Ascending aorta (tissue), 2 donors: ENCODE measurements at regions not wholly inside any gene's neighbourhood (a gene's known extent, or its start where the extent isn't known, plus 50 kb on each side); places are given as distances from the start of the nearest gene placed in this dataset.
"Not testable (repeated sequence)": the region's sequence is repeated elsewhere in the genome, so short reads cannot be mapped to it uniquely, and the experiment has no call there.

Experiments used
- DNase-seq, 2 donors: peaks; one replicate each; pipeline ENCODE4 v3.0.0-alpha.2; 2019; ENCODE audit warnings: low spot score in 2 of 2
- H3K27ac ChIP-seq, 2 donors: fragments of 200-600 bp; sonication (generic); one replicate each; pipeline ENCODE4 v1.5.1; 2016 to 2017; ENCODE audit warnings: mild to moderate bottlenecking in 1 of 2
- H3K27me3 ChIP-seq: fragments of 200-600 bp; sonication (generic); one replicate; pipeline ENCODE4 v1.5.1; 2017
- H3K36me3 ChIP-seq, 2 donors: fragments of 200-600 bp; sonication (generic); one replicate each; pipeline ENCODE4 v1.5.1; 2016
- H3K4me1 ChIP-seq, 2 donors: fragments of 200-600 bp; sonication (generic); one replicate each; pipeline ENCODE4 v1.5.1; 2016 to 2017; ENCODE audit warnings: mild to moderate bottlenecking in 1 of 2
- H3K4me3 ChIP-seq, 2 donors: fragments of 200-600 bp; sonication (generic); one replicate each; pipeline ENCODE4 v1.5.1; 2016 to 2017; ENCODE audit warnings: mild to moderate bottlenecking in 1 of 2
- H3K9me3 ChIP-seq, 2 donors: fragments of 200-600 bp; sonication (generic); one replicate each; pipeline ENCODE4 v1.5.1; 2016
- intact Hi-C: fragments of 100-400 bp; cut with DNase I; formaldehyde crosslinking; loops from one replicate; pipeline ENCODE4 v1.15.1; 2023
- TF ChIP-seq, protein P1 (sequence below), 3 experiments: fragments of 200-600 bp in 2 of 3; fragments of 450-650 bp in 1 of 3; sonication (generic) in 2 of 3; IDR thresholded peaks; one replicate each; pipeline ENCODE4 v1.5.1; 2016 to 2019; ENCODE audit warnings: antibody characterized with exemption in 3 of 3, mild to moderate bottlenecking in 1 of 3, moderate library complexity in 1 of 3

DNA sequence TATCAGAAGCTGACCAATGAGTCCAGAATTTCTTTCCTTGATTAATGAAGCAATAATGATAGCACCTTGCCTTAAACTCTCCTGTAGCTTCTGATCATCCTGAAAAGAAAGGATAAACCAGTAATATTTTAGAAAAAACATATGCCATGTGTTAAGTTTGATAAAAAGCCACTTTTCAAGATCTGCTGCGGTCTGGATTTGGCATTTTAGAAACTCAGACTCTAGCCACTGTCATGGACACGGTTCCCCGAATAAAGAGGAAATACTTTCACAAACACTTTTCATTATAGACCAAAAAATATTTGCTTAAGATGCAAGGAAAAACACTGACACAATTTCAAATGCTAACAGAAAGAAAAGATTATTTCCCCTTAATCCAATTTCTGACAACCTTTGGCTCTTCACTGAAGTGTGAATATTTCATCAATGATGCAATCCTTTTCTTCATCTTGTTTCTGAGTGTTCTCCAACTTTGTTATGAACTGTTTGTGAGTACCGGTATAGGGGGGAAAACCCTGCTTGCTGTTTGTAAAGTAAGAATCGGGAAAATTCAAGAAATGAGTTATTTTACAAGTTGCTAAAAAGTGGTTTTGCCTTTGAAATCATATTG, 329.5 kb downstream of the CRPPA start:
- intact Hi-C loops: no loop called here
- Histone ChIP-seq H3K27ac (no peak overlapping the region), H3K36me3 (no peaks in the 10 kb centered on the region), H3K27me3 (no peaks in the 10 kb centered on the region), H3K9me3 (no peaks in the 10 kb centered on the region), H3K4me1 (peaks cover 0 to 9% of the 10 kb centered on the region in 2 donors), H3K4me3 (peak overlapping the region in 1 of 2 donors; percentile 14)
- TF ChIP-seq, protein P1, sequence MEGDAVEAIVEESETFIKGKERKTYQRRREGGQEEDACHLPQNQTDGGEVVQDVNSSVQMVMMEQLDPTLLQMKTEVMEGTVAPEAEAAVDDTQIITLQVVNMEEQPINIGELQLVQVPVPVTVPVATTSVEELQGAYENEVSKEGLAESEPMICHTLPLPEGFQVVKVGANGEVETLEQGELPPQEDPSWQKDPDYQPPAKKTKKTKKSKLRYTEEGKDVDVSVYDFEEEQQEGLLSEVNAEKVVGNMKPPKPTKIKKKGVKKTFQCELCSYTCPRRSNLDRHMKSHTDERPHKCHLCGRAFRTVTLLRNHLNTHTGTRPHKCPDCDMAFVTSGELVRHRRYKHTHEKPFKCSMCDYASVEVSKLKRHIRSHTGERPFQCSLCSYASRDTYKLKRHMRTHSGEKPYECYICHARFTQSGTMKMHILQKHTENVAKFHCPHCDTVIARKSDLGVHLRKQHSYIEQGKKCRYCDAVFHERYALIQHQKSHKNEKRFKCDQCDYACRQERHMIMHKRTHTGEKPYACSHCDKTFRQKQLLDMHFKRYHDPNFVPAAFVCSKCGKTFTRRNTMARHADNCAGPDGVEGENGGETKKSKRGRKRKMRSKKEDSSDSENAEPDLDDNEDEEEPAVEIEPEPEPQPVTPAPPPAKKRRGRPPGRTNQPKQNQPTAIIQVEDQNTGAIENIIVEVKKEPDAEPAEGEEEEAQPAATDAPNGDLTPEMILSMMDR (IDR thresholded peaks at IDR 0.05): no peak
- DNase-seq: no peak

DNA sequence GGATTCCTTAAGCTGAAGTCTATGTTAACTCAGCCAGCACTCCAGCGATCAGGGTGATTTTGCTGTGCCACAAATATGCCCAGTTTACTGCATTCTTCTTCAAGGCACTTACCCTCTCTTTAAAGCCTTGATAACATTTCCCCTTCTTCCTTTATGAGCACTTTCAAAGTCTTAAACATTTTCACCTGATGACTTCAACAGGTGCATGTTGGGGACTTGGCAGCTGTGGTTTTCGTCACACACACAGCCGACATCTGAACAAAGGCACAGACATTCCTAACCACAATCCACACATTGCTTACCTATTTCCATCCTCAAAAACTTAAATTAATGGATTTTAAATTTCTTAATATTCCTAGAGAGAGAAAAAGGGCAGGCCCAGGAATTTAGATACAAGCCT, 331.5 kb downstream of the CRPPA start:
- H3K27me3 ChIP-seq: no peaks in the 10 kb centered on the region
- no peaks in the 10 kb centered on the region for H3K36me3 ChIP-seq
- no peak overlapping the region for H3K27ac ChIP-seq
- intact Hi-C loops: no loop called here
- no peaks in the 10 kb centered on the region for H3K9me3 ChIP-seq
- DNase-seq: no peak
- H3K4me1 ChIP-seq: no peaks in the 10 kb centered on the region
- H3K4me3 ChIP-seq: no peak overlapping the region
- TF ChIP-seq, protein P1 (IDR thresholded peaks at IDR 0.05): no peak

DNA sequence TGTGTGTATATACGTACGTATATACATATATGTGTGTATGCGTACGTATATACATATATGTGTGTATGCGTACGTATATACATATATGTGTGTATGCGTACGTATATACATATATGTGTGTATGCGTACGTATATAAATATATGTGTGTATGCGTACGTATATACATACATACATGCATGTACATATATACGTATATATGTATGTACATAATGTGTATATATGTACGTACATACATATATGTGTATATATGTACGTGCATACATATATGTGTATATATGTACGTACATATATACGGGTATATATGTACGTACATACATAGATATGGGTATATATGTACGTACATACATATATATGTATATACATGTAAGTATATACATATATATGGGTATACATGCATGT, 332.1 kb downstream of the CRPPA start:
- Histone ChIP-seq H3K4me3 (no peak overlapping the region), H3K4me1 (no peaks in the 10 kb centered on the region), H3K36me3 (no peaks in the 10 kb centered on the region), H3K9me3 (no peaks in the 10 kb centered on the region), H3K27ac (no peak overlapping the region), H3K27me3 (no peaks in the 10 kb centered on the region)
- TF ChIP-seq, protein P1 (IDR thresholded peaks at IDR 0.05): no peak
- DNase-seq: no peak
- intact Hi-C loops: no loop called here

DNA sequence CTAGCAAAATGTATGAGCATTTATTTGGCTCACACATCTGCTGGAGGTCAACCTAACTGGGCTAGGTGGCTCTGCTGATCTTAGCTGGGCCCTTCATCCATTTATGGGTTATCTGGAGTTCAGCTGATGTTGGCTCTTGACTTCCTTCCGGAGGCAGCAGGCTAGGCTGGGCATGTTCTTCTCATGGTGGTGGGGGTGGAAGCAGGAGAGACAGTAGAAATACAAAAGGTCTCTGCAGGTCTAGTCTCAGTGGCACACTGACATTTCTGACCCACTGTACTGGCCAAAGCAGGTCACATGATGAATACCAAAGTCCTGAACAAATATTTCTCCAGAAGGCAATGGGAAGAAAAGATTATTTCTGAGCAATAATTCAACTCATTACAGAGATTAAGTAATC, 334.6 kb downstream of the CRPPA start:
- Histone ChIP-seq H3K4me3 (no peak overlapping the region), H3K27me3 (no peaks in the 10 kb centered on the region), H3K4me1 (no peaks in the 10 kb centered on the region), H3K9me3 (no peaks in the 10 kb centered on the region), H3K27ac (no peak overlapping the region), H3K36me3 (no peaks in the 10 kb centered on the region)
- no peak for DNase-seq
- TF ChIP-seq, protein P1 (IDR thresholded peaks at IDR 0.05): no peak
- intact Hi-C loops: no loop called here

DNA sequence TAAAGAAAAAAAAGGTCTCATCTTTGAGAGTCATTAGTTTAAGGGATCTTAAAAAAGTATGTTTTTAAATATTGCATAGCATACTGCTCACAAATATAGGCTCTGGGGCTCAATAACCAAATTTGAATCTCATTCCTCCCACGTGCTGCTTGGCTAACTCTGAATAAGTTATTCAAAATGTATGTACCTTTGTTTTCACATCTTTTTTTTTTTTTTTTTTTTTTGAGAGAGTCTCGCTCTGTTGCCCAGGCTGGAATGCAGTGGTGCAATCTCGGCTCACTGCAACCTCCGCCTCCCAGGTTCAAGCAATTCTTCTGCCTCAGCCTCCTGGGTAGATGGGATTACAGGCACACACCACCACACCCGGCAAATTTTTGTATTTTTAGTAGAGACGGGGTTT, 335.6 kb downstream of the CRPPA start:
- H3K9me3 ChIP-seq, H3K36me3 ChIP-seq, intact Hi-C loops, H3K27ac ChIP-seq, H3K4me1 ChIP-seq, DNase-seq, H3K27me3 ChIP-seq, H3K4me3 ChIP-seq: not testable (repeated sequence)

DNA sequence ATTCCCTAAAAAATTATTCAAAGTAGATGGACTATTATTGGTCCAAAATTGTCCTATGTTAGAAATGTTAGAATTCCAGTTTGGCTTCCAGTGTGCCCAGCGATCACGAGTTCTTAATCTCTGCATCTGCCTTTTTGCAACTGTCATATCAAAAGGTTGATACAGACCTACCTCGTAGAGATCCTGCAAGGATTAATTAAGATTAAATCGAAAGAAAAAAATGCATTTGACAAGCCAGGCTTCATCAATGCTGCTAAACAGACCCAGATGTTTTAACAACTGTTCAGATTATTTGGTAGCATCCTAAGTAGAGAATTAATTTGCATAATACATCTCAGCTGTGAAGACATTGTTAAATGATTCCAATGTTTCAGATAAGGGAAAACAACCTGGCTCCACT, 336.5 kb downstream of the CRPPA start:
- Histone ChIP-seq H3K27ac (no peak overlapping the region), H3K4me1 (no peaks in the 10 kb centered on the region), H3K27me3 (no peaks in the 10 kb centered on the region), H3K36me3 (no peaks in the 10 kb centered on the region), H3K9me3 (no peaks in the 10 kb centered on the region), H3K4me3 (no peak overlapping the region)
- no peak for DNase-seq
- intact Hi-C loops: no loop called here
- TF ChIP-seq, protein P1 (IDR thresholded peaks at IDR 0.05): no peak
